Brain pericyte (primary cell): ENCODE measurements at regions not wholly inside any gene's neighbourhood (a gene's known extent, or its start where the extent isn't known, plus 50 kb on each side); places are given as distances from the start of the nearest gene placed in this dataset.

ENCODE experiments used
- DNase-seq: peaks from one replicate; pipeline ENCODE4 v3.0.0-alpha.2; 2012; ENCODE audit warnings: low read depth, low spot score

DNA sequence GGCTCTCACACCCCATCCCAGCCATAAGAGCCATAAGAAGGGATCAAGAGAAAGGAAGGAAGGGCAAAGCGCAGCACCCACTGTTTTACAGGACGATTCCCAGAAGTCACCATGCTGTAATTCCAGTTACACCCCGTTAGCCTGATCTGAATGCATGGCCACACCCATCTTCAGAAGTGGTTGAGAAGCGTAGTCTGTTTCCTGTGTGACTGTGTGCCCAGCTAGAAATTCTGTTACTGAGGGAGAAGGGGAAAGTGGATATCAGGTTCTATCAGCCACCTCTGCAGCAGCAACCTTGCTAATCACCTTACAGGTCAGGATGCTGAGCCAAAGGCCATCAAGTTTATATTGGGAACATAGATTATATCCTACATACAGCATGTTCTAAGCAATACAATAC, 260.0 kb downstream of the ABHD5 start:
- no peak for DNase-seq

DNA sequence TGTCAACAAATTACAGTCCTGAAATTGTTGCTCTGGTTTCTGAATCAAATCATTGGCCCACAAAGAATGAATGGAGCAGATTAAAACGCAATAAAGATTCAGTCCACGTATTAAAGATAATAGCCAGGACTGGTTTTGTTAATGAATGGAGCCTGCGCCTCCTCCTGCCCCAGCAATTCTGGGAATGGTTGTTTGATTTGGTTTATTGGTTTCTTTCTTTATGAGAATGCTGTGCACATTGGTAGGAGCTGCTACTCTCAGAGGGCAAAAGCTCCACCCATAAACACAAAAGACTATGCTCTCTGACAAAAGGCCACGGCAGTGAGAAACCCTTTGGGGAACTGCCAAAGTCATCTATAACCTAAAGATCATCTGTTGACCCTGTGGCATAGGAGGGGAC, 261.1 kb downstream of the ABHD5 start:
- DNase-seq: no peak

- no peak for DNase-seq
Measured at GRCh38 chr3:43953380-43953779, 262.6 kb downstream of the ABHD5 start.

DNA sequence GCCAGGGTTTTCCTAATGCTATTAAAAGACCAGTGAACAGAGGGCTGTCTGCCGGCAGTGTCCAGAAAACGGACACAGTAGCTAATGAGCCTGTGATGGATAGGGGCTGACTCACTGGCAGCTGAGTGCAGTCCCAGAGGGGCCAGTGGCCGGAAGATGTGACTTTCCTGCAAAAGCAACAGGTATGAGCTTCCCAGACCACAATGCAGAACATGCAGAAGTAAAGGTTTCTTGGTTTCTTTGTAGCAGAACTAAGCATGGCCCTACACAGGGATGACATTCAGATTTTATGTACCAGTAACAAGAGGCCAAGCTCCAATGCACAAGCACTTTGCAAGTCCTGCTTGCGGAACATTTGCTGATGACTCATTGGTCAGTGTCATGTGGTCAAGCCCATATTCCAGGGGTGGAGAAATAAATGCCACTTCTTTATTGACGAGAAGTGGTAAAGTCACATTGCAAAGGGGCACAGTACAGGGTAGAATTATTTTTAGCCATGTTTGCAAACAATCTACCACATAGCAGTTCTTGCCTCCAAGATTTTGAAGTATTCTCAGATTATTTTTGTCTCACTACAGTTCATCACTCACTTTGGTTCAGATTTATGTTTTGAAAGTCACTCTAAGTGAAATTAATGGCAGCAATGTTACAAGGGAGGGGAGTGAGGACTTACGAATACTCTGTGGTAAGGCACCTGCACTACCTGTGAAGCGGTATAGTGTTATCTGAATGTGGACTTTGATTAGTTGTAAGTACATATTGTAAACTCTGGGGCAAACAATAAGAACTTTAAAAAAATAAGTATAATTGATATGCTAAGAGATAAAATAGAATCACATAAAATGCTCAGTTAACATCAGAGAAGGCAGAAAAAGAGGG, 263.3 kb downstream of the ABHD5 start:
- no peak for DNase-seq

DNA sequence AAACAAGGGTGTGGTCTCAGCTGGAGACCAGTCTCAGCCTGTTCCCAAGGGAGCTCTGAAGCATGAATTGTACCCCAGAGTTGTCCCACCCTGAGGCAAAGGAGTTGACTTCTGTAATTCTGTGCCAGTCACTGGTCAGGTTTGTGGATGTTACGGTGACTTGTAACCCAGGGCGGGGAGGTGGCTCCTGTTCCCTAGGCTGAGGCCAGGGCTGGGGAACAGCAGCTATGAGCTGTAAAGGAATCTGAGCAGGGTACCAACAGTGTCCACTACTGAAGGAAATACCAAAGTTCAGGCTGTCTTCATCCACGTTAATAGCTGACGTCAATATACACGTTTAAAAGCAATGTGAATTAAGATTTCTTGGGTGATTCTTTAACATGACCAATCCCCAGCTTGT, 266.2 kb downstream of the ABHD5 start:
- no peak for DNase-seq

DNA sequence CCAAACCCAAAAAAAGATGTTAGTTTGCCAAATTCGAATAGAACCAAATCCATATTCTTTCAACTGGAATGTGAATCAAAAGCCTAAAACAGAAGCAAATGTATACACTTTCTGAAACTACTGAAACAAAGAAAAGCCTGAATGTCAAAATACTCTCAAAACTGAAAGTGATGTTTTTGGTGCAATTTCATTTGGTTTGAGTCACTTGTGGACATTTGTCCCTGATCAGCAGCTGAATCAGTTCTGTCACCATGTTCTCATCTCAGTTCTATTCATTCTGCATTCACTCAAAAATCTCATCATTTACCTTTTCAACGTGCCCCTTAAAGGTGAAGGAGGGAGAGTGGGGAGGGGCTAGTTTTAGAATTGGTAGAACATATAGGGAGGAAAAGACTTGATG, 266.8 kb downstream of the ABHD5 start:
- DNase-seq: no peak

DNA sequence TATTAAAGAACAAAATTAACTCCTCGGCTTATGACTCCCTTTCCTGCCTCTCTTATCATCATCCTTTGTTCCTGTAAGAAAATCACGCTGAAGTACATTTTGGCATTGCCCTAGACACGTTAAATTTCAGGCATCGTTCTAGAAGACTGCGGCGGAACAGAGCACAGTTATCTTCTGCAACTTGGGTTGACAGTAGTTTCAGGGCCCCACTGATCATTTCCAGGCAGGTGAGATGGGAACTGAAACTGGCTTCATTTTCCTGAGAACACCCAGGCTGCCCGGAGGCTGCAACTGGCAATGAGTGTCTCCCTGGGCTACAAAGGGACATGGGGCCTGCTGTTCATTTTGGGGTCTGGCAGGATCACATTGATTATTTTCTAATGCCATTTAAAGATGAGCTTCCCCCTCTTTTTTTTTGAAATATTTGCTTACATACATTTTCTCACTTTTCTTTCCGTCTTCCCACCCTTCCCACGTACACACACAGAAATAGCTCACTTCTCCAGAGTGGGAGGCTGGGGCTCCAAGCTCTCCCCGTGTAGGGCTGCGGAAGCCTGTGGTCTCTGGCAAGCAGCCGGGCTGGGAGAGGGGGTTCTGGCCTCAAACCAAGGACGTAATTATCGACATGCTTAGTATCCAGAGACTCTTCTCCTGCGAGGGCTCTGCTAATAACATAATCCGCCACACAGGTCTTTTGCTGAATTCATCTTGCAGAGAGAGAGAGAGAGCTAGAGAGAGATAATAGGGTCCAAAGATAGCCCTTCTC, 267.4 kb downstream of the ABHD5 start:
- no peak for DNase-seq

- DNase-seq: no peak
Measured at GRCh38 chr3:43958973-43959372, 268.2 kb downstream of the ABHD5 start.

- no peak for DNase-seq
Measured at GRCh38 chr3:43959498-43960447, 269.0 kb downstream of the ABHD5 start.

- no peak for DNase-seq
Measured at GRCh38 chr3:43960448-43960840, 269.7 kb downstream of the ABHD5 start.

DNA sequence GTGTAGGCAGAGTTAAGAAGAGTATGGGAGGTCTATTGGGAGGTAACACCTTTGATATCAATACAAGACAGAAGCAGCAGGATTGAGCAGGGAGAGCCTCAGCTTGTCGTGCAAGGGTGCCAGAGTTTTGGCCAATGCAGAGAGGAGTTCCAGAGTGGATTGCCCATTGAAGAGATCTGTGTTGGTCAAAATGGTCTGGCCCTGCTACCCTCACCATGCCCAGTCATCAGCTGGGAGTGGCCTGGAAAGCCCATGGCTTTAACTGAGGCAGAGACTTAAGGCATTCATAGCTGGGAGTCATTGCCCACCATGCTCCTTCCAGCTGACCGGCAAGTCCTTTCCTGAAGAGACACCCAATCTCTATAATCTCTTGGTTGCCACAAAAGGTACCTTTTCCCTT, 271.3 kb downstream of the ABHD5 start:
- DNase-seq: no peak

DNA sequence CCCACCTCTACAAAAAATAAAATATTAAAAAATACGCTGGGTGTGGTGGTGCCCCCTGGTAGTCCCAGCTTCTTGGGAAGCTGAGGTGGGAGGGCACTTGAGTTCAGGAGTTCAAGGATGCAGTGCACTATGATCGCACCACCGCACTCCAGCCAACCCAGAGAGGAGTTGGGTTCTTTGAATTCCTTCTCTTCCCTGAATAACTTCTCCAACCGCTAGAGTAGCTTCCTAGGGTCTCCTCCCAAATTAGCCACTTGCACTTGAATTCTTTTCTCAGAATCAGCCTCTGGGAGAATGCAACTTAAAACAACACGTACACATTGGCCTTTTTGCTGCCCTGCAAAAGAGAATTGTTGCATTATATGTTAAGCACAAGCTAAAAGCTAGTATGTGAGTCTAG, 272.5 kb downstream of the ABHD5 start:
- DNase-seq: no peak

DNA sequence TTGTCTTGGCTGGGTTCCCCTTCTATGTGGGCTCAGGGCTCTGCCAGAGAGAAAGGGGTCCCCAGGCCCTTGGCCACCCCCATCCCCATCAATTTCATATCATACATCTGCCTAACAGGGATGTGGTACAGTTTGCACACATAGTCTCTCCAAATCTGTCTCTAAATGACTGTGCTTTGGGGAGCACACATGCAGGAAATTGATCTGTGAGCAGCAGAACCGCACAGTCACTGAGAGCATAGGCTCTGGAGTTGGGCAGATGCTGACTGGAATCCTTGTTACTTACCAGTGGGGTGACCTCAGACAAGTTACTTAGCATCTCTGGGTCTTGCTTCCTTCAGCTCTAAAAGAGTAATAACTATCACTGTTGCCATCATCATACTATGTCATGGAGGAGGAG, 273.9 kb downstream of the ABHD5 start:
- no peak for DNase-seq

DNA sequence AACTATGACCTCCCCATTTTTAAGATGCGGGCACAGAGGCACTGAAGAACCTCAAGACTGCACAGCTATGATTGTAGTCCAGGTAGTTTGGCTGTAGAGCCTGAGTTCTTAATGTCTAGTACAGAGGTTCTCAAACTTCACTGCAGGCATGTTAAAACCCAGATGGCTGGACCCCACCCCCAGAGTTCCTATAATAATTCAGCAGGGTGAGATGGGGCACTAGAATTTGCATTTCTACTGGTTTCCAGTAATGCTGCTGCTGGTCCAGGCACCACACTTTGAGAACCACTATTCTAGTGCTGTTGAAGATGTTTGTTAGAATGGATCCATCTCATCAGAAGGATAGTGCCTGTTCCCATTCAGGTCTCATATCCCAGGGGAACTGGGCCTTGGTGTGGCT, 274.9 kb downstream of the ABHD5 start:
- DNase-seq: no peak

- DNase-seq: no peak
Measured at GRCh38 chr3:43966126-43966525, 275.4 kb downstream of the ABHD5 start.

- no peak for DNase-seq
Measured at GRCh38 chr3:43966530-43966929, 275.2 kb upstream of the TOPAZ1 start.

DNA sequence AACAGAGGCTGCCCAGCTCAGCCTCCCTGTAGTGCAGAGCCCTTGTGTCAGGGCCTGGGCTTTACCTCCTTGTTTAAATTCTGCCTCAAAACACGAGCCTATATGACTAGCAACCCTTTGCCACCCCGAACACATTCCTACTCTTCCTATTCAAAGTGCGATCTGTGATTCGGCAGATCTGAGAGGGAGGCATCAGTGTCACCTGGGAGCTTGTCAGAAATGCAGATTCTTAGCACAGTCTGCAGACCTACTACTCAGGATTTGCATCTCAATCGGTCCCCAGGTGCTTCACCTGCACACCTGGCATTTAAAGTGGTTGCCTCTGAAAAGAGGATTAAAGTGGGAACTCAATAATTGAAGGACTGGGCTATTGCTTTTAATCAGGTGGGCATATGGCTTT, 273.2 kb upstream of the TOPAZ1 start:
- DNase-seq: no peak

DNA sequence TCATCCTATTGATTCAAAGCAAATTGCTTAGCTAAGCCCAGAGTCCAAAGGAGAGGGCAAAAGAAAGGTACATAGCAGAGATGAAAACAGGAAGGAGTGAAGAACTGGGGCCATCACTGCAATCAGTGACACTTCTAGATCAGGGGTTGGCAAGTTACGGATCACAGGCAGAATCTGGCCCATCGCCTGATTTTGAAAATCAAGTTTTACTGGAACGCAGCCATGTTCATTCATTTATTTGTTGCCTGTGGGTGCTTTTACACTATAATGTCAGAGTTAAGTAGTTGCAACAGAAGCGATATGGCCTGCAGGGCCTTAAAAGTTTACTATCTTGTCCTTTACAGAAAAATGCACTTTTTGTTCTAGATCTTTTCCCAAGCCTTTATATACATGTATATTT, 271.7 kb upstream of the TOPAZ1 start:
- DNase-seq: no peak

DNA sequence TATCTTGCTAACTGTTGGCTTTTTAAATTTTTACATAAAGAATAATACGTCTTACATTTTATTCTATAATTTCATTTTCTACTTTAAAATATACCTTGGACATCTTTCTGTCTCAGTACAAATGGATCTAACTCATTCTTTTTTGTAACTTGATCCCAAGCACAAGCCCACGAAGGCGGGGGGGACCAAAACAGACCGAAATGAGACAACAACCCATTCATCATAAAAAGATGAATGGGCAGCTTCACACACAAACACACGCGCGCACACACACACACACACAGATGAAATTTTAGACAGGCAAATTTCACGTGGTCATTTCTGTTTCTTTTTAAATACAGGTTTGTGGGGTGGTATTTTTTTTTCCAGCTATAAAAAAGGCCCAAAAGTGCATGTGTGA, 271.3 kb upstream of the TOPAZ1 start:
- DNase-seq: no peak

GRCh38 chr3:43970920-43971319, 270.8 kb upstream of the TOPAZ1 start:
- no peak for DNase-seq

GRCh38 chr3:43971486-43971885, 270.2 kb upstream of the TOPAZ1 start:
- no peak for DNase-seq

- no peak for DNase-seq
Measured at GRCh38 chr3:43978708-43979107, 263.0 kb upstream of the TOPAZ1 start.
